ENCODE measurements at regions not wholly inside any gene's neighbourhood (a gene's known extent, or its start where the extent isn't known, plus 50 kb on each side); places are given as distances from the start of the nearest gene placed in this dataset.

DNA sequence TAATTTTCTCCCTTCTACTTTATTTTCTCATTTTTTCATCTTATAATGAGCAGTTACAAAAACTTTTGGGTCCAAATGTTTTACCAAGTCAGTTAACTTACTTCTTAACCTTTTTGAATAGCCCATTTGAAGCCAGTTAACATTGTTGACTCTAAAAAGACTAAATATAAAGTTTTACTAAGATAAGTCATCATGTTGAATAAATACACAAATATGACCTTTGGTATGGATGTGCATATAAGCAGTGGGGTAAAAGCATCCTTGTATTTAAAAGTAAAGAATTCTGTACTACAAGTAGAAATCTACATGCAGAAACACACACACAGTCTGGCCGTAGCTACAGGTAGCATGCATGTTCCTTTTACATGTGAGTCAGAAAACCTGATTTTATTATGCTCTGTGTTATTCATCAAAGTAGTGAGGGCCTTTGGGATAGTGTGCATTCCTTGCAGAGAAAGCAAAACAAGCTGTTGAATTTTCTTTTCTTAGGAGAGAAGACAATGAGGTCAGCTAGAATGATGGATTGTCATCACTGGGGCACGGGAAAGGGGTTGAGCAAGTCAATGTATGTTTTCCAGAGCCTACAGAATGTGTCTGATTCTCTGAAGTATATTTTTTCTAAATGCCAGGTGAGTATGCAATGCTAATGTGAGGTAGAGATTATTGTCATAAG lies 533.2 kb upstream of the AGA start (continued):
- TF ChIP-seq ISX (CRISPR knock-in tag; conservative IDR thresholded peaks at IDR 0.05) (no peak), FOXP4 (CRISPR knock-in tag; IDR thresholded peaks at IDR 0.05) (no peak), NFYB (CRISPR knock-in tag; IDR thresholded peaks at IDR 0.05) (no peak), ZNF646 (CRISPR knock-in tag; IDR thresholded peaks at IDR 0.05) (no peak), MIXL1 (CRISPR knock-in tag; IDR thresholded peaks at IDR 0.05) (no peak)
- TF ChIP-seq, protein P1, sequence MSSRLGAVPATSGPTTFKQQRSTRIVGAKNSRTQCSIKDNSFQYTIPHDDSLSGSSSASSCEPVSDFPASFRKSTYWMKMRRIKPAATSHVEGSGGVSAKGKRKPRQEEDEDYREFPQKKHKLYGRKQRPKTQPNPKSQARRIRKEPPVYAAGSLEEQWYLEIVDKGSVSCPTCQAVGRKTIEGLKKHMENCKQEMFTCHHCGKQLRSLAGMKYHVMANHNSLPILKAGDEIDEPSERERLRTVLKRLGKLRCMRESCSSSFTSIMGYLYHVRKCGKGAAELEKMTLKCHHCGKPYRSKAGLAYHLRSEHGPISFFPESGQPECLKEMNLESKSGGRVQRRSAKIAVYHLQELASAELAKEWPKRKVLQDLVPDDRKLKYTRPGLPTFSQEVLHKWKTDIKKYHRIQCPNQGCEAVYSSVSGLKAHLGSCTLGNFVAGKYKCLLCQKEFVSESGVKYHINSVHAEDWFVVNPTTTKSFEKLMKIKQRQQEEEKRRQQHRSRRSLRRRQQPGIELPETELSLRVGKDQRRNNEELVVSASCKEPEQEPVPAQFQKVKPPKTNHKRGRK (CRISPR knock-in tag; IDR thresholded peaks at IDR 0.05) = no peak

Data from HepG2 (cell line).